Neural progenitor cell (in vitro differentiated cells): ENCODE measurements at regions not wholly inside any gene's neighbourhood (a gene's known extent, or its start where the extent isn't known, plus 50 kb on each side); places are given as distances from the start of the nearest gene placed in this dataset.

Experiments used
- DNase-seq: peaks from one replicate; pipeline ENCODE4 v3.0.0-alpha.2; 2016; ENCODE audit warnings: low spot score
- H2AFZ ChIP-seq: fragments of 200-600 bp; sonication (generic); replicated peaks from 2 replicates; pipeline ENCODE4 v1.6.1; 2016; ENCODE audit warnings: antibody characterized with exemption
- H3F3A ChIP-seq: fragments of 200-600 bp; sonication (generic); 2 replicates; pipeline ENCODE4 v1.6.1; 2016; ENCODE audit warnings: antibody characterized with exemption, low read depth
- H3K27ac ChIP-seq: fragments of 200-600 bp; sonication (generic); 2 replicates; pipeline ENCODE4 v1.5.1; 2016; ENCODE audit warnings: mild to moderate bottlenecking
- H3K27me3 ChIP-seq: fragments of 200-600 bp; sonication (generic); 2 replicates; pipeline ENCODE4 v1.6.1; 2016; ENCODE audit warnings: mild to moderate bottlenecking, moderate library complexity
- H3K36me3 ChIP-seq: fragments of 200-600 bp; sonication (generic); 2 replicates; pipeline ENCODE4 v1.5.1; 2016
- H3K4me1 ChIP-seq: fragments of 200-600 bp; sonication (generic); 2 replicates; pipeline ENCODE4 v1.6.1; 2016; ENCODE audit warnings: mixed run types
- H3K4me2 ChIP-seq: fragments of 200-600 bp; sonication (generic); 2 replicates; pipeline ENCODE4 v1.6.1; 2016
- H3K4me3 ChIP-seq: fragments of 200-600 bp; sonication (generic); 2 replicates; pipeline ENCODE4 v1.5.1; 2016
- H3K79me2 ChIP-seq: fragments of 200-600 bp; sonication (generic); 2 replicates; pipeline ENCODE4 v1.6.1; 2016; ENCODE audit warnings: low read depth
- H3K9ac ChIP-seq: fragments of 200-600 bp; sonication (generic); 2 replicates; pipeline ENCODE4 v1.6.1; 2016
- H3K9me3 ChIP-seq: fragments of 200-600 bp; sonication (generic); 2 replicates; pipeline ENCODE4 v1.5.1; 2016; ENCODE audit warnings: low read depth
- H4K20me1 ChIP-seq: fragments of 200-600 bp; sonication (generic); 2 replicates; pipeline ENCODE4 v1.6.1; 2016; ENCODE audit warnings: low read depth
- H3K27ac Mint-ChIP-seq: 3 replicates; pipeline ENCODE4 v1.8.0; 2021; ENCODE audit warnings: mixed read lengths
- H3K27me3 Mint-ChIP-seq: 2 replicates; pipeline ENCODE4 v1.8.0; 2022; ENCODE audit warnings: low read depth, mild to moderate bottlenecking, inconsistent platforms, moderate library complexity, mixed read lengths; ENCODE audit not compliant: insufficient read depth
- H3K36me3 Mint-ChIP-seq: 3 replicates; pipeline ENCODE4 v1.8.0; 2021; ENCODE audit warnings: mixed read lengths
- H3K4me1 Mint-ChIP-seq: 3 replicates; pipeline ENCODE4 v1.8.0; 2021; ENCODE audit warnings: mixed read lengths
- H3K4me3 Mint-ChIP-seq: 3 replicates; pipeline ENCODE4 v1.8.0; 2021; ENCODE audit warnings: mild to moderate bottlenecking, moderate library complexity, mixed read lengths
- H3K9me3 Mint-ChIP-seq: 3 replicates; pipeline ENCODE4 v1.8.0; 2020; ENCODE audit warnings: mixed read lengths
- EZH2 ChIP-seq: fragments of 200-600 bp; sonication (generic); IDR thresholded peaks from 2 replicates; pipeline ENCODE4 v1.6.1; 2017; ENCODE audit warnings: antibody characterized with exemption, mild to moderate bottlenecking, moderate library complexity
- EZH2phosphoT487 ChIP-seq: fragments of 200-600 bp; sonication (generic); IDR thresholded peaks from 2 replicates; pipeline ENCODE4 v1.6.1; 2017; ENCODE audit warnings: antibody characterized with exemption
- TF ChIP-seq, protein P1 (sequence below): fragments of 200-600 bp; sonication (generic); IDR thresholded peaks from 2 replicates; pipeline ENCODE4 v1.5.1; 2017; ENCODE audit warnings: antibody characterized with exemption, mild to moderate bottlenecking

DNA sequence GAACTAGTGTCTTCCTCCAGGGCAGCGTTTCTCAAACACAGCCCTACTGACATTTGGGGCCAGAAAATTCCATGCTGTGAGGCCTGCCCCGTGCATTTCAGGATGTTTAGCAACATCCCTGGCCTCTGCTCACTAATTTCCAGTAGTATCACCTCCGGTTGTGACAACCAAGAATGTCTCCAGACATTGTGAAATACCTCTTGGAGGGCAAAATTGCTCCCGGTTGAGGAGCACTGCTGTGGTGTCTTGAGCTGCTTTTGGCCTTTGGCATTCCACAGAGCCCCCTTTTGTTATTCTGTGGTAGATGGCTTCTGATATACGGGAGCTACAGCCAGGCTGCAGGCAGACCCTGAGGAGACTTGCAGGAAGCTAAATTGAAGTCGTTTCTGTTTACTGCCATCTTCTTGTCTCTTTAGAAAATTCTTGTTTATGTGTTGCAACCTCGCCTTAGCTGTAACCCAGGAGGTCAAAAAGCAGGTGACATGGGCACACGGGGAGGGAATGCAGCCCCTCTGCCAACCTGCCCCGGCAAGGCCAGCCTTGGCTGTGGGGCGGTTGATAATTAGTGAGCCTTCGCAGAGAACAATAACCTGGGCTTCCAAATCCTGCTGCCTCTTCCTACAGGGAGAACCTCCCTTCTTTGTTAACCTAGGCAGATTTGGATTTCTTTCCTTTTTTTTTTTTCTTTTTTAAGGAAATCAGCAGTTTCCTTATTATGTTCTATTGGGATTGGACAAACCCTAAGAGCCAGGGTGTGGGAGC lies 74.7 kb upstream of the AKT3 start:
- Mint-ChIP-seq H3K27ac (peak overlapping the region; percentile 96), H3K4me3 (no peak overlapping the region), H3K36me3 (no peaks in the 10 kb centered on the region), H3K4me1 (peaks cover 51% of the 10 kb centered on the region), H3K27me3 (no peaks in the 10 kb centered on the region), H3K9me3 (peaks cover 2% of the 10 kb centered on the region)
- Histone ChIP-seq H3K4me1 (peaks cover 60% of the 10 kb centered on the region), H3K27me3 (no peaks in the 10 kb centered on the region), H4K20me1 (no peaks in the 10 kb centered on the region), H3K4me2 (peak overlapping the region; percentile 21), H3K36me3 (no peaks in the 10 kb centered on the region), H3K27ac (no peak overlapping the region), H3K9ac (no peak overlapping the region), H2AFZ (peak overlapping the region; percentile 57), H3K4me3 (no peak overlapping the region), H3K9me3 (no peaks in the 10 kb centered on the region), H3K79me2 (no peaks in the 10 kb centered on the region), H3F3A (peaks cover 13% of the 10 kb centered on the region)
- TF ChIP-seq, protein P1, sequence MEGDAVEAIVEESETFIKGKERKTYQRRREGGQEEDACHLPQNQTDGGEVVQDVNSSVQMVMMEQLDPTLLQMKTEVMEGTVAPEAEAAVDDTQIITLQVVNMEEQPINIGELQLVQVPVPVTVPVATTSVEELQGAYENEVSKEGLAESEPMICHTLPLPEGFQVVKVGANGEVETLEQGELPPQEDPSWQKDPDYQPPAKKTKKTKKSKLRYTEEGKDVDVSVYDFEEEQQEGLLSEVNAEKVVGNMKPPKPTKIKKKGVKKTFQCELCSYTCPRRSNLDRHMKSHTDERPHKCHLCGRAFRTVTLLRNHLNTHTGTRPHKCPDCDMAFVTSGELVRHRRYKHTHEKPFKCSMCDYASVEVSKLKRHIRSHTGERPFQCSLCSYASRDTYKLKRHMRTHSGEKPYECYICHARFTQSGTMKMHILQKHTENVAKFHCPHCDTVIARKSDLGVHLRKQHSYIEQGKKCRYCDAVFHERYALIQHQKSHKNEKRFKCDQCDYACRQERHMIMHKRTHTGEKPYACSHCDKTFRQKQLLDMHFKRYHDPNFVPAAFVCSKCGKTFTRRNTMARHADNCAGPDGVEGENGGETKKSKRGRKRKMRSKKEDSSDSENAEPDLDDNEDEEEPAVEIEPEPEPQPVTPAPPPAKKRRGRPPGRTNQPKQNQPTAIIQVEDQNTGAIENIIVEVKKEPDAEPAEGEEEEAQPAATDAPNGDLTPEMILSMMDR = no peak
- TF ChIP-seq EZH2phosphoT487 (no peak), EZH2 (no peak)
- peak; percentile 32 for DNase-seq

- H3K9me3 ChIP-seq = no peaks in the 10 kb centered on the region
- DNase-seq = no peak
- Mint-ChIP-seq H3K9me3 (peaks cover 2% of the 10 kb centered on the region), H3K27ac (peak overlapping the region; percentile 54), H3K4me1 (peaks cover 45% of the 10 kb centered on the region), H3K27me3 (no peaks in the 10 kb centered on the region), H3K36me3 (no peaks in the 10 kb centered on the region), H3K4me3 (no peak overlapping the region)
- H3K4me2 ChIP-seq = peak overlapping the region; percentile 21
- peaks cover 1% of the 10 kb centered on the region for H3K27me3 ChIP-seq
- H3K79me2 ChIP-seq = no peaks in the 10 kb centered on the region
- no peaks in the 10 kb centered on the region for H3K36me3 ChIP-seq
- TF ChIP-seq EZH2phosphoT487 (no peak), EZH2 (no peak)
- TF ChIP-seq, protein P1 = no peak
- no peak overlapping the region for H3K4me3 ChIP-seq
- peak overlapping the region; percentile 57 for H2AFZ ChIP-seq
- peaks cover 13% of the 10 kb centered on the region for H3F3A ChIP-seq
- no peak overlapping the region for H3K9ac ChIP-seq
- no peak overlapping the region for H3K27ac ChIP-seq
- H4K20me1 ChIP-seq = no peaks in the 10 kb centered on the region
- H3K4me1 ChIP-seq = peaks cover 55% of the 10 kb centered on the region
These were observed 74.1 kb upstream of the AKT3 start for GRCh38 chr1:243924188-243924587.

DNA sequence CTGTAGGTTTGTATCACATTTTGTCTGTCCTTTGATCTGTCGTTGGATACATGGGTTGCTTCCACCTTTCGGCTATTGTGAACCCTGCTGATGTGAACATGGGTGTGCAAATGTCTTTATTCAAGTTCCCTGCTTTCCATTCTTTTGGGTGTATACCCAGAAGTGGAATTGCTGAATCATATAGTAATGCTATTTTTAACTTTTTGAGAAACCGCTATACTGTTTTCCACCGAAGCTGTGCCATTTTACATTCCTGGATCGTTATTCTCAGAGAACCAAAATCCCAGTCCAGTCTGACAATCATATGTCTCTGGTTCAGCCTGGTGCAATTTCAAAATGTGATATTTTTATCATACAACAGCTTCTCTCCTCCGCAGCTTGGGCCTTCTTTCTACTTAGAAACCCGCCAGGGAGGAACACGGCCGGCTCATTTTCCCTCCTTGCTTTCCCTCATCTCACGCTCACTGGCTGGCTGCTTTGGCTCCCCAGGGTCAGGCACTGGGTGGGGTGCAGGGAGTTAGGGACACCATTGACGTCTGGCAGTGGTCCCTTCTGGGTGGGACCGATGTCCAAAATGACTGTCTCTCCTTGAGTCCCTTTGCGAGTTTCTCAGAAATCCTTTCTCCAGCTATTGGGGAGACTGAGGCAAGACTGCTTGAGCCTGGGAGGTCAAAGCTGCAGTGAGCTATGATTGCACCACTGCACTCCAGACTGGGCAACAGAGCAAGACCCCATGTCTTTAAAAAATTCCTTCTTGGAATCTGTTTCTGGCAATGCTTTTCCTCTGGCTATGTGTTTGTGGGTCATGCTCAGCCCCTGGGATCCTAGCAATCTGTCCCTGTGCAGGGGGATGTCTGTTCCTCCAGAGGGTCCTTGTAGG lies 73.5 kb upstream of the AKT3 start:
- Histone ChIP-seq H4K20me1 (no peaks in the 10 kb centered on the region), H3K79me2 (no peaks in the 10 kb centered on the region), H2AFZ (no peak overlapping the region), H3K9me3 (no peaks in the 10 kb centered on the region), H3K36me3 (no peaks in the 10 kb centered on the region), H3K9ac (no peak overlapping the region), H3K4me1 (peaks cover 60% of the 10 kb centered on the region), H3K4me3 (no peak overlapping the region), H3K27ac (no peak overlapping the region), H3K4me2 (no peak overlapping the region), H3F3A (peaks cover 15% of the 10 kb centered on the region), H3K27me3 (peaks cover 8% of the 10 kb centered on the region)
- Mint-ChIP-seq H3K4me1 (peaks cover 45% of the 10 kb centered on the region), H3K27ac (no peak overlapping the region), H3K9me3 (peaks cover 2% of the 10 kb centered on the region), H3K36me3 (no peaks in the 10 kb centered on the region), H3K4me3 (no peak overlapping the region), H3K27me3 (no peaks in the 10 kb centered on the region)
- no peak for DNase-seq
- TF ChIP-seq, protein P1 = no peak
- TF ChIP-seq EZH2phosphoT487 (no peak), EZH2 (no peak)
